Tibial nerve (tissue), 4 donors: ENCODE measurements at regions not wholly inside any gene's neighbourhood (a gene's known extent, or its start where the extent isn't known, plus 50 kb on each side); places are given as distances from the start of the nearest gene placed in this dataset.

Experiments
- EP300 ChIP-seq, 2 donors: sonication (generic); formaldehyde crosslinking; IDR thresholded peaks; one replicate each; pipeline ENCODE4 v1.6.1; 2017; ENCODE audit warnings: antibody characterized with exemption in 2 of 2, mild to moderate bottlenecking in 1 of 2
- POLR2A ChIP-seq, 2 donors: fragments of 450-650 bp; IDR thresholded peaks; one replicate each; pipeline ENCODE4 v1.6.1; 2017; ENCODE audit warnings: antibody characterized with exemption in 2 of 2, mild to moderate bottlenecking in 2 of 2, moderate library complexity in 2 of 2
- TF ChIP-seq, protein P1 (sequence below), 5 experiments: fragments of 200-600 bp in 3 of 5; fragments of 450-650 bp in 2 of 5; sonication (generic) in 3 of 5; IDR thresholded peaks; one replicate each; pipeline ENCODE4 v1.5.1; 2016 to 2019; ENCODE audit warnings: antibody characterized with exemption in 5 of 5, mild to moderate bottlenecking in 3 of 5, moderate library complexity in 2 of 5

GRCh38 chr1:95572962-95573361 lies 339.0 kb downstream of the RWDD3 start:
- TF ChIP-seq, protein P1, sequence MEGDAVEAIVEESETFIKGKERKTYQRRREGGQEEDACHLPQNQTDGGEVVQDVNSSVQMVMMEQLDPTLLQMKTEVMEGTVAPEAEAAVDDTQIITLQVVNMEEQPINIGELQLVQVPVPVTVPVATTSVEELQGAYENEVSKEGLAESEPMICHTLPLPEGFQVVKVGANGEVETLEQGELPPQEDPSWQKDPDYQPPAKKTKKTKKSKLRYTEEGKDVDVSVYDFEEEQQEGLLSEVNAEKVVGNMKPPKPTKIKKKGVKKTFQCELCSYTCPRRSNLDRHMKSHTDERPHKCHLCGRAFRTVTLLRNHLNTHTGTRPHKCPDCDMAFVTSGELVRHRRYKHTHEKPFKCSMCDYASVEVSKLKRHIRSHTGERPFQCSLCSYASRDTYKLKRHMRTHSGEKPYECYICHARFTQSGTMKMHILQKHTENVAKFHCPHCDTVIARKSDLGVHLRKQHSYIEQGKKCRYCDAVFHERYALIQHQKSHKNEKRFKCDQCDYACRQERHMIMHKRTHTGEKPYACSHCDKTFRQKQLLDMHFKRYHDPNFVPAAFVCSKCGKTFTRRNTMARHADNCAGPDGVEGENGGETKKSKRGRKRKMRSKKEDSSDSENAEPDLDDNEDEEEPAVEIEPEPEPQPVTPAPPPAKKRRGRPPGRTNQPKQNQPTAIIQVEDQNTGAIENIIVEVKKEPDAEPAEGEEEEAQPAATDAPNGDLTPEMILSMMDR (IDR thresholded peaks at IDR 0.05), result no peak
- no peak for TF ChIP-seq POLR2A (IDR thresholded peaks at IDR 0.05)
- no peak for TF ChIP-seq EP300 (IDR thresholded peaks at IDR 0.05)
